HG02981 (cell line): ENCODE measurements at regions not wholly inside any gene's neighbourhood (a gene's known extent, or its start where the extent isn't known, plus 50 kb on each side); places are given as distances from the start of the nearest gene placed in this dataset.
"Not testable (repeated sequence)": the region's sequence is repeated elsewhere in the genome, so short reads cannot be mapped to it uniquely, and the experiment has no call there.

Source experiments
- ATAC-seq: cut with Tn5 transposase; IDR thresholded peaks from one replicate; pipeline ENCODE4 v1.9.1; 2021; ENCODE audit warnings: mild to moderate bottlenecking, moderate library complexity; ENCODE audit not compliant: unreplicated experiment

GRCh38 chr3:14252321-14253021 lies 73.9 kb downstream of the LSM3 start:
- no peak for ATAC-seq

- no peak for ATAC-seq
Observed at GRCh38 chr3:14253022-14253706, 74.5 kb downstream of the LSM3 start.

GRCh38 chr3:14253707-14254382 lies 75.2 kb downstream of the LSM3 start:
- ATAC-seq, result no peak

- ATAC-seq, result no peak
Observed at GRCh38 chr3:14254812-14255702, 76.4 kb downstream of the LSM3 start.

GRCh38 chr3:14256046-14256445 lies 77.4 kb downstream of the LSM3 start:
- ATAC-seq, result no peak

GRCh38 chr3:14256561-14257342 lies 78.1 kb downstream of the LSM3 start:
- ATAC-seq, result no peak

GRCh38 chr3:14258906-14259904 lies 80.6 kb downstream of the LSM3 start:
- ATAC-seq, result no peak

GRCh38 chr3:14260463-14260862 lies 81.8 kb downstream of the LSM3 start:
- ATAC-seq, result no peak

GRCh38 chr3:14261229-14261628 lies 82.6 kb downstream of the LSM3 start:
- peak; percentile 60 for ATAC-seq

- no peak for ATAC-seq
Observed at GRCh38 chr3:14262212-14262611, 83.6 kb downstream of the LSM3 start.

GRCh38 chr3:14262867-14263266 lies 84.2 kb downstream of the LSM3 start:
- no peak for ATAC-seq

GRCh38 chr3:14263317-14264005 lies 84.8 kb downstream of the LSM3 start:
- ATAC-seq, result no peak

- no peak for ATAC-seq
Observed at GRCh38 chr3:14265246-14265962, 86.8 kb downstream of the LSM3 start.

GRCh38 chr3:14266361-14266760 lies 87.7 kb downstream of the LSM3 start:
- ATAC-seq, result no peak

GRCh38 chr3:14267976-14268375 lies 89.4 kb downstream of the LSM3 start:
- no peak for ATAC-seq

GRCh38 chr3:14268897-14269296 lies 90.3 kb downstream of the LSM3 start:
- ATAC-seq, result no peak

- ATAC-seq, result not testable (repeated sequence)
Observed at GRCh38 chr3:14272041-14272958, 93.7 kb downstream of the LSM3 start.
